ENCODE measurements at regions not wholly inside any gene's neighbourhood (a gene's known extent, or its start where the extent isn't known, plus 50 kb on each side); places are given as distances from the start of the nearest gene placed in this dataset.

- TF ChIP-seq CTCF (IDR thresholded peaks at IDR 0.05; ENCODE audit: low read length) (no peak), EZH2 (IDR thresholded peaks at IDR 0.05; ENCODE audit: borderline replicate concordance, low read length) (no peak)
These were observed 91.3 kb downstream of the MAT2B start for GRCh38 chr5:163596608-163597315.
